H9 (cell line): ENCODE measurements at regions not wholly inside any gene's neighbourhood (a gene's known extent, or its start where the extent isn't known, plus 50 kb on each side); places are given as distances from the start of the nearest gene placed in this dataset.

Experiments
- DNase-seq: peaks from one replicate; pipeline ENCODE4 v3.0.0-alpha.2; 2017
- H2AFZ ChIP-seq: one replicate; pipeline ENCODE4 v1.6.1; 2013; ENCODE audit warnings: mild to moderate bottlenecking, low read length, control low read depth, moderate library complexity
- H2AK5ac ChIP-seq: 2 replicates; pipeline ENCODE4 v1.6.1; 2013; ENCODE audit warnings: low read length, control low read depth, mixed read lengths; ENCODE audit not compliant: insufficient read length
- H2BK120ac ChIP-seq: one replicate; pipeline ENCODE4 v1.6.1; 2013; ENCODE audit warnings: low read depth, mild to moderate bottlenecking, low read length, control low read depth, inconsistent platforms; ENCODE audit not compliant: poor library complexity, severe bottlenecking
- H2BK12ac ChIP-seq: 2 replicates; pipeline ENCODE4 v1.6.1; 2013; ENCODE audit warnings: low read length, control low read depth, mixed read lengths, low read depth; ENCODE audit not compliant: insufficient read length
- H2BK15ac ChIP-seq: 2 replicates; pipeline ENCODE4 v1.6.1; 2013; ENCODE audit warnings: low read depth, low read length, control low read depth
- H2BK20ac ChIP-seq: one replicate; pipeline ENCODE4 v1.6.1; 2013; ENCODE audit warnings: low read depth, mild to moderate bottlenecking, low read length, control low read depth, inconsistent platforms; ENCODE audit not compliant: poor library complexity, severe bottlenecking
- H2BK5ac ChIP-seq: 2 replicates; pipeline ENCODE4 v1.6.1; 2013; ENCODE audit warnings: low read length, control low read depth, mixed read lengths; ENCODE audit not compliant: insufficient read length
- H3K14ac ChIP-seq: 2 replicates; pipeline ENCODE4 v1.6.1; 2013; ENCODE audit warnings: low read length, control low read depth; ENCODE audit not compliant: insufficient read depth
- H3K18ac ChIP-seq: 2 replicates; pipeline ENCODE4 v1.6.1; 2013; ENCODE audit warnings: low read depth, mild to moderate bottlenecking, mixed read lengths, low read length, control low read depth; ENCODE audit not compliant: insufficient read length
- H3K23ac ChIP-seq: 2 replicates; pipeline ENCODE4 v1.6.1; 2013; ENCODE audit warnings: low read length, control low read depth, mixed read lengths, low read depth; ENCODE audit not compliant: insufficient read length
- H3K23me2 ChIP-seq: 2 replicates; pipeline ENCODE4 v1.6.1; 2013; ENCODE audit warnings: low read depth, mild to moderate bottlenecking, mixed read lengths, low read length, control low read depth; ENCODE audit not compliant: insufficient read length, poor library complexity, severe bottlenecking
- H3K27ac ChIP-seq: 2 replicates; pipeline ENCODE4 v1.5.1; 2013; ENCODE audit warnings: low read length, control low read depth, mixed read lengths, low read depth; ENCODE audit not compliant: insufficient read length
- H3K27me3 ChIP-seq: 2 replicates; pipeline ENCODE4 v1.6.1; 2013; ENCODE audit warnings: low read length, control low read depth, inconsistent platforms; ENCODE audit not compliant: insufficient read depth
- H3K4ac ChIP-seq: 2 replicates; pipeline ENCODE4 v1.6.1; 2013; ENCODE audit warnings: low read depth, mild to moderate bottlenecking, control low read depth, inconsistent platforms, low read length, moderate library complexity
- H3K4me1 ChIP-seq: 2 replicates; pipeline ENCODE4 v1.6.1; 2013; ENCODE audit warnings: low read length, control low read depth, inconsistent platforms; ENCODE audit not compliant: insufficient read depth
- H3K4me2 ChIP-seq: 2 replicates; pipeline ENCODE4 v1.6.1; 2013; ENCODE audit warnings: low read length, control low read depth, mixed read lengths; ENCODE audit not compliant: insufficient read length, insufficient read depth
- H3K56ac ChIP-seq: 2 replicates; pipeline ENCODE4 v1.6.1; 2013; ENCODE audit warnings: low read depth, mild to moderate bottlenecking, mixed read lengths, low read length, control low read depth; ENCODE audit not compliant: insufficient read length
- H3K79me1 ChIP-seq: 2 replicates; pipeline ENCODE4 v1.6.1; 2013; ENCODE audit warnings: low read depth, mild to moderate bottlenecking, moderate library complexity, low read length, control low read depth, inconsistent platforms; ENCODE audit not compliant: insufficient read depth, poor library complexity, severe bottlenecking
- H3K79me2 ChIP-seq: 2 replicates; pipeline ENCODE4 v1.6.1; 2013; ENCODE audit warnings: low read length, control low read depth, inconsistent platforms; ENCODE audit not compliant: insufficient read depth
- H3K9ac ChIP-seq: 2 replicates; pipeline ENCODE4 v1.6.1; 2013; ENCODE audit warnings: low read length, control low read depth, mixed read lengths; ENCODE audit not compliant: insufficient read length; ENCODE audit errors: extremely low read depth
- H3K9me3 ChIP-seq: one replicate; pipeline ENCODE4 v1.6.1; 2013; ENCODE audit warnings: low read depth, low read length, inconsistent platforms; ENCODE audit not compliant: control insufficient read depth
- H3T11ph ChIP-seq: one replicate; pipeline ENCODE4 v1.6.1; 2013; ENCODE audit warnings: mild to moderate bottlenecking, low read length, control low read depth, inconsistent platforms
- H4K20me1 ChIP-seq: one replicate; pipeline ENCODE4 v1.6.1; 2013; ENCODE audit not compliant: control insufficient read depth, insufficient read length, insufficient read depth
- H4K5ac ChIP-seq: 2 replicates; pipeline ENCODE4 v1.6.1; 2013; ENCODE audit warnings: low read depth, mild to moderate bottlenecking, mixed read lengths, low read length, control low read depth; ENCODE audit not compliant: insufficient read length
- H4K8ac ChIP-seq: replicated peaks from 2 replicates; pipeline ENCODE4 v1.6.1; 2013; ENCODE audit warnings: low read length, control low read depth, mixed read lengths, low read depth; ENCODE audit not compliant: insufficient read length
- H4K91ac ChIP-seq: 2 replicates; pipeline ENCODE4 v1.6.1; 2013; ENCODE audit warnings: low read depth, mild to moderate bottlenecking, moderate library complexity, mixed read lengths, low read length, control low read depth; ENCODE audit not compliant: insufficient read length
- H3K27ac Mint-ChIP-seq, 3 experiments: 2 replicates in 2 of 3; 3 replicates in 1 of 3; pipeline ENCODE4 v1.8.0; 2020 to 2021; ENCODE audit warnings: mixed read lengths in 3 of 3, mild to moderate bottlenecking in 1 of 3, moderate library complexity in 1 of 3
- H3K27me3 Mint-ChIP-seq: 2 replicates; pipeline ENCODE4 v1.8.0; 2021; ENCODE audit warnings: low read depth, mild to moderate bottlenecking, moderate library complexity, mixed read lengths
- H3K36me3 Mint-ChIP-seq, 3 experiments: 2 replicates in 2 of 3; 3 replicates in 1 of 3; pipeline ENCODE4 v1.8.0; 2020 to 2021; ENCODE audit warnings: low read depth in 3 of 3, mixed read lengths in 3 of 3; ENCODE audit not compliant: insufficient read depth in 1 of 3
- H3K4me1 Mint-ChIP-seq, 2 experiments: 2 replicates each; pipeline ENCODE4 v1.8.0; 2020; ENCODE audit warnings: mixed read lengths in 2 of 2
- H3K4me3 Mint-ChIP-seq, 2 experiments: 2 replicates in 1 of 2; 3 replicates in 1 of 2; pipeline ENCODE4 v1.8.0; 2020 to 2021; ENCODE audit warnings: mild to moderate bottlenecking in 2 of 2, mixed read lengths in 2 of 2, moderate library complexity in 1 of 2
- H3K9me3 Mint-ChIP-seq, 2 experiments: 2 replicates in 1 of 2; 3 replicates in 1 of 2; pipeline ENCODE4 v1.8.0; 2020; ENCODE audit warnings: mild to moderate bottlenecking in 2 of 2, mixed read lengths in 2 of 2, moderate library complexity in 1 of 2
- CTCF ChIP-seq: fragments of 200-600 bp; sonication (generic); conservative IDR thresholded peaks from 3 replicates; pipeline ENCODE4 v1.8.0; 2021; ENCODE audit warnings: antibody characterized with exemption, mild to moderate bottlenecking
- WGBS: extraction: QIAGEN DNeasy Blood & Tissue Kit; methylation state at CpG from one replicate; pipeline ENCODE4 v1.1.7; 2013; ENCODE audit warnings: missing lambda C conversion rate, low lambda C conversion rate, mixed read lengths; ENCODE audit not compliant: insufficient read length; ENCODE audit errors: extremely low coverage; 5-methylcytosine and 5-hydroxymethylcytosine counted together

GRCh38 chr20:40451552-40451951 is 237.5 kb downstream of the MAFB start:
- H2AK5ac ChIP-seq: no peak overlapping the region
- H3K4me2 ChIP-seq: no peak overlapping the region
- H3K9ac ChIP-seq: no peak overlapping the region
- H2BK20ac ChIP-seq: no peak overlapping the region
- H2BK12ac ChIP-seq: no peak overlapping the region
- H3K79me2 ChIP-seq: no peaks in the 10 kb centered on the region
- no peak overlapping the region for H3K18ac ChIP-seq
- no peak overlapping the region for H3K4ac ChIP-seq
- H3K27me3 Mint-ChIP-seq: peaks cover 1% of the 10 kb centered on the region; the same call in 1 of the 2 replicates
- no peak overlapping the region for H3K27ac ChIP-seq
- H2AFZ ChIP-seq: no peak overlapping the region
- H3K36me3 Mint-ChIP-seq: no peaks in the 10 kb centered on the region
- no peaks in the 10 kb centered on the region for H3K27me3 ChIP-seq
- no peaks in the 10 kb centered on the region for H3K79me1 ChIP-seq
- peaks cover 15 to 20% of the 10 kb centered on the region in 2 experiments for H3K4me1 Mint-ChIP-seq
- no peak overlapping the region for H2BK120ac ChIP-seq
- H2BK5ac ChIP-seq: no peak overlapping the region
- no peak overlapping the region for H2BK15ac ChIP-seq
- no peaks in the 10 kb centered on the region for H3K9me3 Mint-ChIP-seq
- no peaks in the 10 kb centered on the region for H3K9me3 ChIP-seq
- H4K91ac ChIP-seq: no peak overlapping the region
- H4K5ac ChIP-seq: no peak overlapping the region
- no peaks in the 10 kb centered on the region for H4K20me1 ChIP-seq
- H3K23me2 ChIP-seq: no peaks in the 10 kb centered on the region
- no peak overlapping the region for H3T11ph ChIP-seq
- DNase-seq: no peak
- H3K4me3 Mint-ChIP-seq: no peak overlapping the region
- H3K4me1 ChIP-seq: peaks cover 2% of the 10 kb centered on the region; the same call in 1 of the 2 replicates
- no peak overlapping the region for H3K23ac ChIP-seq
- WGBS: no CpG with 5 or more reads among the region's 1 CpG
- no peak overlapping the region for H3K56ac ChIP-seq
- no peak overlapping the region for H3K27ac Mint-ChIP-seq
- TF ChIP-seq CTCF: no peak
- no peak overlapping the region for H3K14ac ChIP-seq
- no peak overlapping the region for H4K8ac ChIP-seq
